OCI-LY1 (cell line): ENCODE measurements at regions not wholly inside any gene's neighbourhood (a gene's known extent, or its start where the extent isn't known, plus 50 kb on each side); places are given as distances from the start of the nearest gene placed in this dataset.

Experiments used
- H2AFZ ChIP-seq: fragments of 200-600 bp; sonication (generic), shearing (Covaris generic); 2 replicates; pipeline ENCODE4 v1.6.0; 2014; ENCODE audit warnings: antibody characterized with exemption, mild to moderate bottlenecking, low read length
- H3F3A ChIP-seq: fragments of 200-600 bp; sonication (generic), shearing (Covaris generic); 2 replicates; pipeline ENCODE4 v1.6.0; 2014; ENCODE audit warnings: mild to moderate bottlenecking, antibody characterized with exemption, low read length, moderate library complexity; ENCODE audit not compliant: insufficient read depth
- H3K27ac ChIP-seq: fragments of 200-600 bp; sonication (generic); 2 replicates; pipeline ENCODE4 v1.5.1; 2014; ENCODE audit warnings: low read length, mixed run types, mild to moderate bottlenecking, low read depth; ENCODE audit not compliant: poor library complexity, severe bottlenecking
- H3K27me3 ChIP-seq: fragments of 200-600 bp; sonication (generic); 2 replicates; pipeline ENCODE4 v1.6.0; 2014; ENCODE audit warnings: antibody characterized with exemption, mild to moderate bottlenecking, low read length, moderate library complexity; ENCODE audit not compliant: insufficient read depth
- H3K36me3 ChIP-seq: fragments of 200-600 bp; sonication (generic); 2 replicates; pipeline ENCODE4 v1.6.1; 2014; ENCODE audit warnings: mild to moderate bottlenecking, antibody characterized with exemption, low read length, moderate library complexity, mixed read lengths; ENCODE audit not compliant: insufficient read depth
- H3K4me1 ChIP-seq: fragments of 200-600 bp; sonication (generic); 2 replicates; pipeline ENCODE4 v1.5.1; 2014; ENCODE audit warnings: mild to moderate bottlenecking, low read length, moderate library complexity; ENCODE audit not compliant: insufficient read depth, severe bottlenecking
- H3K4me2 ChIP-seq: fragments of 200-600 bp; sonication (generic), shearing (Covaris generic); 2 replicates; pipeline ENCODE4 v1.6.1; 2014; ENCODE audit warnings: low read length
- H3K4me3 ChIP-seq: fragments of 200-600 bp; sonication (generic); 2 replicates; pipeline ENCODE4 v1.5.1; 2014; ENCODE audit warnings: low read length, low read depth, mild to moderate bottlenecking, mixed read lengths; ENCODE audit not compliant: poor library complexity, severe bottlenecking
- H3K79me2 ChIP-seq: fragments of 200-600 bp; shearing (Covaris generic); 2 replicates; pipeline ENCODE4 v1.6.1; 2016; ENCODE audit warnings: mixed run types, low read length, mixed read lengths; ENCODE audit not compliant: insufficient read depth
- H3K9ac ChIP-seq: fragments of 200-600 bp; sonication (generic), shearing (Covaris generic); 2 replicates; pipeline ENCODE4 v1.6.1; 2014; ENCODE audit warnings: mild to moderate bottlenecking, low read length, mixed read lengths
- H3K9me2 ChIP-seq: fragments of 200-600 bp; sonication (generic), shearing (Covaris generic); 2 replicates; pipeline ENCODE4 v1.6.1; 2014; ENCODE audit warnings: low read depth, mild to moderate bottlenecking, low read length, mixed read lengths
- H3K9me3 ChIP-seq: fragments of 200-600 bp; shearing (Covaris generic); 2 replicates; pipeline ENCODE4 v1.6.1; 2014; ENCODE audit warnings: low read length, mixed read lengths
- H4K20me1 ChIP-seq: fragments of 200-600 bp; sonication (generic), shearing (Covaris generic); 2 replicates; pipeline ENCODE4 v1.6.0; 2016; ENCODE audit warnings: mild to moderate bottlenecking, low read length; ENCODE audit not compliant: insufficient read depth
- CTCF ChIP-seq: fragments of 200-600 bp; sonication (generic), shearing (Covaris generic); IDR thresholded peaks from 2 replicates; pipeline ENCODE4 v1.5.1; 2017; ENCODE audit warnings: mild to moderate bottlenecking, antibody characterized with exemption, low read length, moderate library complexity, mixed read lengths
- EZH2 ChIP-seq: fragments of 200-600 bp; sonication (generic), shearing (Covaris generic); IDR thresholded peaks from 2 replicates; pipeline ENCODE4 v1.8.0; 2017; ENCODE audit warnings: borderline replicate concordance, mixed run types, mild to moderate bottlenecking, antibody characterized with exemption, low read length, moderate library complexity, mixed read lengths

- Histone ChIP-seq H4K20me1 (no peaks in the 10 kb centered on the region), H3K36me3 (no peaks in the 10 kb centered on the region), H3K4me2 (no peak overlapping the region), H3F3A (no peaks in the 10 kb centered on the region), H3K4me3 (no peak overlapping the region), H3K27ac (no peak overlapping the region), H3K4me1 (no peaks in the 10 kb centered on the region), H3K9me3 (no peaks in the 10 kb centered on the region), H3K27me3 (no peaks in the 10 kb centered on the region), H3K9me2 (no peaks in the 10 kb centered on the region), H3K9ac (no peak overlapping the region), H3K79me2 (no peaks in the 10 kb centered on the region), H2AFZ (no peak overlapping the region)
- TF ChIP-seq EZH2, result no peak
Measured at GRCh38 chr2:11102466-11102865, 52.8 kb upstream of the SLC66A3 start.

GRCh38 chr2:11102956-11103860 lies 52.1 kb upstream of the SLC66A3 start:
- no peak overlapping the region for H3K4me3 ChIP-seq
- no peak for TF ChIP-seq CTCF
- TF ChIP-seq EZH2, result no peak
- H3K79me2 ChIP-seq, result no peaks in the 10 kb centered on the region
- no peak overlapping the region for H3K9ac ChIP-seq
- H3K36me3 ChIP-seq, result no peaks in the 10 kb centered on the region
- no peak overlapping the region for H2AFZ ChIP-seq
- H3K9me2 ChIP-seq, result no peaks in the 10 kb centered on the region
- no peaks in the 10 kb centered on the region for H3K27me3 ChIP-seq
- no peaks in the 10 kb centered on the region for H3K4me1 ChIP-seq
- H3K4me2 ChIP-seq, result no peak overlapping the region
- H4K20me1 ChIP-seq, result no peaks in the 10 kb centered on the region
- no peaks in the 10 kb centered on the region for H3K9me3 ChIP-seq
- no peak overlapping the region for H3K27ac ChIP-seq
- no peaks in the 10 kb centered on the region for H3F3A ChIP-seq

GRCh38 chr2:11103984-11104793 lies 51.1 kb upstream of the SLC66A3 start:
- Histone ChIP-seq H2AFZ (no peak overlapping the region), H3K4me1 (no peaks in the 10 kb centered on the region), H3F3A (no peaks in the 10 kb centered on the region), H4K20me1 (no peaks in the 10 kb centered on the region), H3K9me2 (no peaks in the 10 kb centered on the region), H3K27me3 (no peaks in the 10 kb centered on the region), H3K9ac (no peak overlapping the region), H3K27ac (no peak overlapping the region), H3K9me3 (no peaks in the 10 kb centered on the region), H3K4me2 (no peak overlapping the region), H3K4me3 (no peak overlapping the region), H3K79me2 (no peaks in the 10 kb centered on the region), H3K36me3 (no peaks in the 10 kb centered on the region)
- TF ChIP-seq EZH2, result no peak
- no peak for TF ChIP-seq CTCF
